ENCODE measurements at regions not wholly inside any gene's neighbourhood (a gene's known extent, or its start where the extent isn't known, plus 50 kb on each side); places are given as distances from the start of the nearest gene placed in this dataset.

- TF ChIP-seq CTCF (IDR thresholded peaks at IDR 0.05; ENCODE audit: low read depth, low read length, missing control alignments), result no peak
- no peak for DNase-seq (ENCODE audit: low read depth)
- no peak overlapping the region for H3K4me3 ChIP-seq (ENCODE audit: low read depth, low read length)
Observed at GRCh38 chr21:15517394-15517793, 212.4 kb upstream of the USP25 start.

- DNase-seq (ENCODE audit: low read depth), result no peak
- H3K4me3 ChIP-seq (ENCODE audit: low read depth, low read length), result no peak overlapping the region
- TF ChIP-seq CTCF (IDR thresholded peaks at IDR 0.05; ENCODE audit: low read depth, low read length, missing control alignments), result peak; percentile 19
Observed at GRCh38 chr21:15520811-15521643, 208.8 kb upstream of the USP25 start.

- H3K4me3 ChIP-seq (ENCODE audit: low read depth, low read length), result no peak overlapping the region
- DNase-seq (ENCODE audit: low read depth), result no peak
- no peak for TF ChIP-seq CTCF (IDR thresholded peaks at IDR 0.05; ENCODE audit: low read depth, low read length, missing control alignments)
Observed at GRCh38 chr21:15521644-15522001, 208.2 kb upstream of the USP25 start.

DNA sequence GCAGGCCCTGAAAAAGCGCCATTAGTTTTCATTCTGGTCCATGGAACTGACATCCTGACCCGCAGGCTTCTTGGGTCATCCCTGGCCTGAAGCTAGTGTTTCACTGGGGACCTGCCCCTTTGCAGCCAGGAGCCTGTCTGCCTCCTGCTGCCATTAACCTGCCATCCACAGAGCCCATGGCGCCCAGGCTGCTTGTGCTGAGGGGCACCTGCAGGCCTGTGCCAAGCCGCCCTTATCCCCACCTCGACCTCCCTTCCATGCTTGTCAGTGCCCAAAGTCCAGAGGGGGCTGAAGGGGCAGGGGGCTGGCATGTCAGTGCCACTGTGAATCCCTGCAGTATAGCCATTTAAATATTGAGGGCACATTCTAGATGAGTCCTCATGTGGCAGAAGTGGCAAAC, 207.6 kb upstream of the USP25 start:
- H3K4me3 ChIP-seq (ENCODE audit: low read depth, low read length), result no peak overlapping the region
- TF ChIP-seq CTCF (IDR thresholded peaks at IDR 0.05; ENCODE audit: low read depth, low read length, missing control alignments), result no peak
- no peak for DNase-seq (ENCODE audit: low read depth)

GRCh38 chr21:15524855-15525254, 204.9 kb upstream of the USP25 start:
- DNase-seq (ENCODE audit: low read depth), result no peak
- H3K4me3 ChIP-seq (ENCODE audit: low read depth, low read length), result no peak overlapping the region
- TF ChIP-seq CTCF (IDR thresholded peaks at IDR 0.05; ENCODE audit: low read depth, low read length, missing control alignments), result no peak

- DNase-seq (ENCODE audit: low read depth), result no peak
- no peak overlapping the region for H3K4me3 ChIP-seq (ENCODE audit: low read depth, low read length)
- TF ChIP-seq CTCF (IDR thresholded peaks at IDR 0.05; ENCODE audit: low read depth, low read length, missing control alignments), result no peak
Observed at GRCh38 chr21:15526798-15527197, 203.0 kb upstream of the USP25 start.

DNA sequence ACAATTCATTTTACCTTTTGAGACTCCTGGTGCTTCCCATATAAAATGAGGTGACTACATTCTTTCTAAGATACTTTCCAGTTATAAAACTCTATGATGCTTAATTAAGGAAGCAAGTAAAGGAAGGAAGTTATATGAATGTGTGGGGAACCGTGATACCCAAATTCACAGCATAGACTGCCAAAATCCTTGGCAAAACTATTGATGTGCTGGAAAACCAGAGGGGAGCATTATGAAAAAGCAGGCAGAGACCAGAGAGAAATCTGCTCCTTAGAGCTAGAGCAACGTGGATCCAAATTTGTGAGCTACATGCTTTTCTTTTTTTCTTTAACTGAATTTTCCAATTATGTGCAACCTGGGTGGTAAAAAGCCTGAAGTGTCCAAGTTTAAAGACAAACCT, 201.4 kb upstream of the USP25 start:
- TF ChIP-seq CTCF (IDR thresholded peaks at IDR 0.05; ENCODE audit: low read depth, low read length, missing control alignments), result no peak
- H3K4me3 ChIP-seq (ENCODE audit: low read depth, low read length), result no peak overlapping the region
- DNase-seq (ENCODE audit: low read depth), result no peak
